ENCODE measurements at regions not wholly inside any gene's neighbourhood (a gene's known extent, or its start where the extent isn't known, plus 50 kb on each side); places are given as distances from the start of the nearest gene placed in this dataset.
"Not testable (repeated sequence)": the region's sequence is repeated elsewhere in the genome, so short reads cannot be mapped to it uniquely, and the experiment has no call there.

DNA sequence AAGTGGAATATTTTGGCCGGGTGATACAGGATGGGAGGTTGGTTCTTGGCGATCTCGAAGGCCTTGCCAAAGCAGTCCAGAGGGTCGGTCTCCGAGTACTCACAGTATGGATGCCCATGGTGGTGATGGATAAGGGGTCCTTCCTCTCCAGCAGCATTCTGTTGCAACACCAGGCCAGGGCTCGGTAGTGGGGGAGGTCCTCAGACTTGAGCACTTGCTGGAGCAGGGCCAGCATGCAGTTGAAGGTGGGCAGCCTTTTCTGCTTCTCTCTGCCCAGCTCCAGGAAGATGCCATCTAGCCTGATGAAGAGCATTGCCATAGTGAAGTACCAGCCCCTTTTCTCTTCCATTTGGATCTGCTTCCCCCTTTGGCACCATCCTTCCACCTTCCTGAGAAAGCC, 99.4 kb upstream of the MCHR2 start:
- DNase-seq (ENCODE audit: low read depth), result no peak

DNA sequence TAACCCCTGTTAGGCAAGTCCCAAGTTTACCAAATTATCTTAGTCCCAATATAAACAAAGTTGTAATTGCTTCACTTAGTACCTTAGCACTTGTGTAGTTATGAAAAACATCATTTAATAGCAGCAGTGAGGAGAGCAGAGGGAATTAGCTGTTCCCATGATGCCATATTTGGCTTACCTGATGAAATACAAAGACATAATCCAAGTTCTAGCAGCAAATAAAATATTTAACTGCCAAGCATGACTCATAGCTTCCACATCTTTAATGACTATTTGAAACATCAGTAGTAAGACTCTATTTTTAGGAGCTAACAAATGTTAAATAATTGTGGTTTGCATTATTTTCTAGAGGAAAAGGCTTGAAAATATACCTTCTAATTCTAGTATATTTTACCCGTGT, 94.0 kb upstream of the MCHR2 start:
- DNase-seq (ENCODE audit: low read depth), result no peak

DNA sequence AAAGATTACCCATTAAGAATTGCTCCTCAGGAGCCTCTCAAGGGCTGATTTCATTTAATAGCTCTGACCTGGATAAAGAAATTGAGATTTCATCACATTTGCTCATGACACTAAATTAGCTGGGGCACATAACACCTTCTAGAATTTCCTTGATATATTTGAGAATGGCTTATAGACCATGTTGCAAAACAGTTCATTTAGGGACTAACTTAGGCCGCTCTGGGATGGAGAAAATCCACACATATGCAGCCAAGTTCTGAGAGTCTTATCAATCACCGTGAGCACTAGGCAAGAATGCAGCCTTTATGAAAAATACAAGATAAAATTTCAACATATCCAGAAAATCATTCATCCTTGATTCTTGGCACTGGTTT, 91.0 kb upstream of the MCHR2 start:
- DNase-seq (ENCODE audit: low read depth), result no peak

DNA sequence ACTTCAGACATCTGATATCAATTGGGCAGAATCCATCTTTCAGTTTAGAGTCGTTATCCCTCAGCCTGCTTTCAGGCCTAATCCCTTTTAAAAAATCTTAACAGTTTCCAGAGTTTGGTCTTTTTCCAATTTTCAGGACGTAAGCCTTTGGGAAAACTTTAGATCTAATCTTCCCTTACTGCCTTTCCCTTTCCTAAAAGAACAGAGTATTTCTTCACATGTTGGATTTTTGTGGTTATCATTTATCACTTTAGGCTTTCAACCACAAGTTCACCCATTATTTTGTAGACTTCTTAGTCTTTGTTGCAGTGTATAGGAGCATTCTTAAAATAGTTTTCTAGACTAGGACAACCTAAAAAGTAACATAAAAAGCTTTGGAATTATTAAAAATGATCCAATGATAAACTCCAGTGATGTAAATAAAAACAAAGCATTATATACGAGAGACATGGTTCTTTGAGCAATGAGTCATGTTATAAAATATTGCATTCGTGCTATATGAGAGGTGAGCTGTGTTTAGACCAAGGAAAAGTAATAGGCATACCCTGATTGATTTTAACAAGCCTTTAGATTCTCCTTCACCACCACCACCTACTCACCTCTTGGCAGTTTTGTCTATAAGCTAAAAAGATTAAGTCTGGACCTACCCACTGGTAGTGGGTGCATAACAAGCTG, 90.4 kb upstream of the MCHR2 start:
- DNase-seq (ENCODE audit: low read depth), result no peak

DNA sequence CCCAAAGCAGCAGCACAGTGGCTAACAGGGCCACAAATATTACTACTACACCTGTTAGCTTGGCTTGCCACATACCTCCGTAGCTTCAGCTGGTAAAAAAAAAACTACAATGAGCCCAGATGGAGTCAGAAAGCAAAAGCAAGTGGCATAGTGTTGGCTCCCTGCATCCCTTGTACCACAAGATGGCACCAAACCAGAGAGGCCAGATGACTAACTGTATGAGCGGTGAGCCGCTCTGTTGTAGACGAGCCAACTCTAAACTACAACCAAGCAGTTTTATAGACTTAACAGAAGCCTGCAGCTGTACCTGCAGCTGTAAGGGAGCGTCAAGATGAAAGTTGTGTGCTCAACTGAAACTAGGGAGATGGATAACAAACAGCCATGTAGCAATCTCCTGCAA, 84.5 kb upstream of the MCHR2 start:
- no peak for DNase-seq (ENCODE audit: low read depth)

DNA sequence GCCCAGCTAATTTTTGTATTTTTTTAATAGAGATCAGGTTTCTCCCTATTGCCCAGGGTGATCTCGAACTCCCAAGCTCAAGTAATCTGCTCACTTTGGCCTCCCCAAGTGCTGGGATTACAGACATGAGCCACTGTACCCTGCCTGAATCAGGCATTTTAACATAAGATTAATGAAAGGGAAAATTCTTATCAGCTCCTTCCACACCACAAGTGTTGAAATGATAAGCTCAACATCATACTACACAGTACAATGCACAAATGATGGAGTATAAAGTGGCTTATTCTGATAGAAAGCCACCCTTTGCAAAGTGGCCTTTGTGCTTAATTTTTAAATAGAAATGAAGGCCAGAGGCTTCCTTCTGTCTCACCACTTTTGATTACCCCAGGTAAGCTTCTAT, 71.3 kb upstream of the MCHR2 start:
- DNase-seq (ENCODE audit: low read depth), result no peak

DNA sequence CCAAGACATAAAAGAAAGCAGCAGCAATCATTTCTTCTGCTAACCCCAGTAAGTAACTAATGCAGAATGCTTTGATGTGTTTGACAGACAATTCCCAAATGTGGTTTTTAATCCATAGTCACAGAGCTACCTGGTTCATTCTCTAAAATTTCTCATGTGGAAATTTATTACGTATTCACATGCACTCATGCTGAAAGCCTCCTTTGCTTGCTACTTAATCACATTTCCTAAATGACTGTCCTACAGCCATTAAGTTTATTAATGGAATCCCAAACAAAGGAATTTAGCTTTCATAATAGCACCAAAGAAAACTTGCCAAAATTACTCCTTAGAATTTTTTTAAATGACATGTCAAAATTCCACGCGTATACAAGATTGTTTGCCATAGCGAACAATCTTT, 68.6 kb upstream of the MCHR2 start:
- no peak for DNase-seq (ENCODE audit: low read depth)

DNA sequence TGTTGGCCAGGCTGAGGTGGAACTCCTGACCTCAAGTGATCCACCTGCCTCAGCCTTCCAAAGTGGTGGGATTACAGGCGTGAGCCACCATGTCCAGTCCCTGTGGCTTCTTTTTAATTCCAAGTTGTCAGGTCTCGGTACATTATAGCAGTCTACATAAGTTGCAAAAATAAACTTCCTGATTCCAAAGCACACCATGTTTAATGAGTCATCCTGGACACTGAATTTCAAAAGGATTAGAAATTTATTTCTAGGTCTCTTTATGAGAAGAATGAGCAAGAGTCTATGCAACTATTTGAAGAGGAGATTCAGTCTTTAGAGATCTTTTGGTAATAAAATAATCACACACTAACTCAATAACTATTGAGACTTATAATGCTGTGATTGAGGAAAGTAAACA, 63.9 kb upstream of the MCHR2 start:
- DNase-seq (ENCODE audit: low read depth), result no peak

DNA sequence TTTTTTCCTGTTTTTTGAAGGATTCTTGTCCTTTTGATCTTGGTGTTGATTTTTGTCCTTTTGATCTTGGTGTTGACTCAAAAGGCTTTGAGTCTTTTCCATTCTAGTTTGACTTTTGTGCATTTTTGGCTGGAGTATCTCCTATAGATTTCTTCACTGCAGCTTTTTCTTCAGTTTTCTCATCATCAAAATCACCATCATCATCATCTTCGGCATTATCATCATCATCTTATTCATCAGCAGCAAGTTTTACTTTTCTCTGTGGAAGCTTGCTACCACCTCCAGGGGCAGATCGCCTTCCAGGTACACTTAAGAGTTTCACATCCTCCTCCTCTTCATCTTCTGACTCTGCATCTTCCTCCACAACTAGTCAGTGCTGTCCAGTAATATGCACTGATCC, 56.5 kb upstream of the MCHR2 start:
- DNase-seq (ENCODE audit: low read depth), result no peak

DNA sequence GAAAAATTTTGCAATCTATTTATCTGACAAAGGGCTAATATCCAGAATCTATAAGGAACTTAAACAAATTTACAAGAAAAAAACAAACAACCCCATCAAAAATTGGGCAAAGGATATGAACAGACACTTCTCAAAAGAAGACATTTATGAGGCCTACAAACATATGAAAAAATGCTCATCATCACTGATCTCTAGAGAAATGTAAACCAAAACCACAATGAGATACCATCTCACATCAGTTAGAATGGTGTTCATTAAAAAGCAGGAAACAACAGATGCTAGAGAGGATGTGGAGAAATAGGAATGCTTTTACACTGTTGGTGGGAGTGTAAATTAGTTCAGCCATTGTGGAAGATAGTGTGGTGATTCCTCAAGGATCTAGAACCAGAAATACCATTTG, 49.9 kb upstream of the MCHR2 start:
- not testable (repeated sequence) for DNase-seq (ENCODE audit: low read depth)
